B cell (primary cell): ENCODE measurements at regions not wholly inside any gene's neighbourhood (a gene's known extent, or its start where the extent isn't known, plus 50 kb on each side); places are given as distances from the start of the nearest gene placed in this dataset.

Experiments used
- CTCF ChIP-seq: fragments of 200-600 bp; IDR thresholded peaks from one replicate; pipeline ENCODE4 v1.8.0; 2022; ENCODE audit warnings: antibody characterized with exemption, mild to moderate bottlenecking
- EZH2 ChIP-seq: IDR thresholded peaks from 2 replicates; pipeline ENCODE4 v1.6.1; 2012; ENCODE audit warnings: borderline replicate concordance, low read depth, mild to moderate bottlenecking, moderate library complexity, low read length; ENCODE audit not compliant: insufficient read depth, poor library complexity, severe bottlenecking

GRCh38 chr2:128558895-128559532, 240.3 kb upstream of the HS6ST1 start:
- no peak for TF ChIP-seq CTCF
- TF ChIP-seq EZH2: no peak
